Panc1 (cell line): ENCODE measurements at regions not wholly inside any gene's neighbourhood (a gene's known extent, or its start where the extent isn't known, plus 50 kb on each side); places are given as distances from the start of the nearest gene placed in this dataset.

ENCODE experiments used
- ATAC-seq: fragments of 200-7000 bp; cut with Tn5 transposase; 2 replicates; pipeline ENCODE4 v1.9.1; 2020; ENCODE audit warnings: mild to moderate bottlenecking, moderate library complexity
- BruUV-seq: library from RNA; stranded (reverse); fragments of 400-500 nt; replicated peaks from 2 replicates; lab custom pipeline; 2021; lab: Mats Ljungman, UMichigan
- CTCF ChIA-PET: fragments of 300-600 bp; sonication (Branson Sonifier 250); formaldehyde crosslinking; loops from one replicate; lab custom pipeline; 2022; ENCODE audit warnings: antibody characterized with exemption; lab: Charles Lee
- POLR2A ChIA-PET: fragments of 300-600 bp; sonication (Branson Sonifier 250); formaldehyde crosslinking; loops from one replicate; lab custom pipeline; 2022; ENCODE audit warnings: antibody characterized with exemption; lab: Charles Lee
- DNase-seq: peaks from one replicate; pipeline ENCODE4 v3.0.0-alpha.2; 2010; ENCODE audit warnings: low read depth, low spot score
- H3K27ac ChIP-seq: 2 replicates; pipeline ENCODE4 v1.5.1; 2011; ENCODE audit warnings: mild to moderate bottlenecking, low read length, inconsistent platforms
- H3K27me3 ChIP-seq: fragments of 200-500 bp; sonication (Bioruptor generic); 2 replicates; pipeline ENCODE4 v1.6.0; 2014; ENCODE audit warnings: low read length, inconsistent platforms; ENCODE audit not compliant: control insufficient read depth, insufficient read depth
- H3K36me3 ChIP-seq: fragments of 200-500 bp; sonication (Bioruptor generic); 2 replicates; pipeline ENCODE4 v1.5.1; 2014; ENCODE audit warnings: inconsistent platforms, mild to moderate bottlenecking, low read length, moderate library complexity; ENCODE audit not compliant: control insufficient read depth, insufficient read depth
- H3K4me1 ChIP-seq: 2 replicates; pipeline ENCODE4 v1.5.1; 2011; ENCODE audit warnings: inconsistent platforms, mild to moderate bottlenecking, low read length, moderate library complexity; ENCODE audit not compliant: control insufficient read depth, insufficient read depth
- H3K4me3 ChIP-seq, 2 experiments: 2 replicates each; pipeline ENCODE4 v1.5.1; 2011 to 2012; ENCODE audit warnings: low read depth in 2 of 2, low read length in 2 of 2, mild to moderate bottlenecking in 2 of 2, inconsistent platforms in 1 of 2, moderate library complexity in 1 of 2
- H3K9me3 ChIP-seq: fragments of 200-500 bp; sonication (Bioruptor generic); 2 replicates; pipeline ENCODE4 v1.5.1; 2014; ENCODE audit warnings: low read depth, mild to moderate bottlenecking, inconsistent platforms, low read length, moderate library complexity; ENCODE audit not compliant: control insufficient read depth, insufficient read depth
- POLR2AphosphoS5 ChIP-seq: IDR thresholded peaks from 2 replicates; pipeline ENCODE4 v1.6.1; 2012; ENCODE audit warnings: mild to moderate bottlenecking, low read depth, low read length, moderate library complexity
- REST ChIP-seq, 2 experiments: IDR thresholded peaks; 2 replicates each; pipeline ENCODE4 v1.6.1; 2011 to 2012; ENCODE audit warnings: low read depth in 2 of 2, control low read depth in 1 of 2, low read length in 1 of 2, mild to moderate bottlenecking in 1 of 2, moderate library complexity in 1 of 2; ENCODE audit not compliant: insufficient read depth in 1 of 2
- SIN3A ChIP-seq: IDR thresholded peaks from 2 replicates; pipeline ENCODE4 v1.6.1; 2012; ENCODE audit warnings: low read depth, mild to moderate bottlenecking, low read length, moderate library complexity, borderline replicate concordance; ENCODE audit not compliant: insufficient read depth
- TCF7L2 ChIP-seq: IDR thresholded peaks from 2 replicates; pipeline ENCODE4 v1.6.1; 2011; ENCODE audit warnings: mild to moderate bottlenecking, low read depth, low read length, inconsistent platforms
- in situ Hi-C: cut with HindIII; loops from 2 replicates; pipeline ENCODE4 v1.10.0; 2016; ENCODE audit warnings: low sequenced_read_pairs, low pct_unique_long_range_greater_than_20kb
- intact Hi-C: fragments of 100-400 bp; cut with micrococcal nuclease; formaldehyde crosslinking; loops from one replicate; pipeline ENCODE4 v1.10.0; 2022; ENCODE audit not compliant: unreplicated experiment
- TF ChIP-seq, protein P1 (sequence below): fragments of 450-650 bp; IDR thresholded peaks from 2 replicates; pipeline ENCODE4 v1.5.1; 2017; ENCODE audit warnings: mild to moderate bottlenecking

GRCh38 chr2:107069890-107070289 is 183.9 kb upstream of the ST6GAL2 start:
- no peak overlapping the region for H3K4me3 ChIP-seq
- H3K27ac ChIP-seq = no peak overlapping the region
- intact Hi-C loops (no loop called here), in situ Hi-C loops (no loop called here)
- CTCF ChIA-PET = no interaction called here
- no peaks in the 10 kb centered on the region for H3K36me3 ChIP-seq
- no peaks in the 10 kb centered on the region for H3K27me3 ChIP-seq
- no TSS peak for BruUV-seq
- DNase-seq (no peak), ATAC-seq (no peak)
- TF ChIP-seq SIN3A (no peak), POLR2AphosphoS5 (no peak), REST (IDR thresholded peaks at IDR 0.05; ENCODE audit: insufficient read depth in 1 of 2, low read depth in 2 of 2, low read length in 1 of 2) (no peak), TCF7L2 (no peak)
- TF ChIP-seq, protein P1, sequence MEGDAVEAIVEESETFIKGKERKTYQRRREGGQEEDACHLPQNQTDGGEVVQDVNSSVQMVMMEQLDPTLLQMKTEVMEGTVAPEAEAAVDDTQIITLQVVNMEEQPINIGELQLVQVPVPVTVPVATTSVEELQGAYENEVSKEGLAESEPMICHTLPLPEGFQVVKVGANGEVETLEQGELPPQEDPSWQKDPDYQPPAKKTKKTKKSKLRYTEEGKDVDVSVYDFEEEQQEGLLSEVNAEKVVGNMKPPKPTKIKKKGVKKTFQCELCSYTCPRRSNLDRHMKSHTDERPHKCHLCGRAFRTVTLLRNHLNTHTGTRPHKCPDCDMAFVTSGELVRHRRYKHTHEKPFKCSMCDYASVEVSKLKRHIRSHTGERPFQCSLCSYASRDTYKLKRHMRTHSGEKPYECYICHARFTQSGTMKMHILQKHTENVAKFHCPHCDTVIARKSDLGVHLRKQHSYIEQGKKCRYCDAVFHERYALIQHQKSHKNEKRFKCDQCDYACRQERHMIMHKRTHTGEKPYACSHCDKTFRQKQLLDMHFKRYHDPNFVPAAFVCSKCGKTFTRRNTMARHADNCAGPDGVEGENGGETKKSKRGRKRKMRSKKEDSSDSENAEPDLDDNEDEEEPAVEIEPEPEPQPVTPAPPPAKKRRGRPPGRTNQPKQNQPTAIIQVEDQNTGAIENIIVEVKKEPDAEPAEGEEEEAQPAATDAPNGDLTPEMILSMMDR = no peak
- no peaks in the 10 kb centered on the region for H3K9me3 ChIP-seq
- POLR2A ChIA-PET = no interaction called here
- H3K4me1 ChIP-seq = no peaks in the 10 kb centered on the region

- H3K36me3 ChIP-seq = no peaks in the 10 kb centered on the region
- no peak overlapping the region for H3K27ac ChIP-seq
- TF ChIP-seq REST (IDR thresholded peaks at IDR 0.05; ENCODE audit: insufficient read depth in 1 of 2, low read depth in 2 of 2, low read length in 1 of 2) (no peak), POLR2AphosphoS5 (no peak), TCF7L2 (no peak), SIN3A (no peak)
- TF ChIP-seq, protein P1 = no peak
- no peak overlapping the region for H3K4me3 ChIP-seq
- no peaks in the 10 kb centered on the region for H3K9me3 ChIP-seq
- no peak for DNase-seq
- no peaks in the 10 kb centered on the region for H3K4me1 ChIP-seq
- intact Hi-C loops (no loop called here), in situ Hi-C loops (no loop called here)
- no TSS peak for BruUV-seq
- no peak for ATAC-seq
- ChIA-PET CTCF (no interaction called here), POLR2A (no interaction called here)
- no peaks in the 10 kb centered on the region for H3K27me3 ChIP-seq
These were observed 186.4 kb upstream of the ST6GAL2 start for GRCh38 chr2:107072150-107072940.
